ENCODE measurements at regions not wholly inside any gene's neighbourhood (a gene's known extent, or its start where the extent isn't known, plus 50 kb on each side); places are given as distances from the start of the nearest gene placed in this dataset.

DNA sequence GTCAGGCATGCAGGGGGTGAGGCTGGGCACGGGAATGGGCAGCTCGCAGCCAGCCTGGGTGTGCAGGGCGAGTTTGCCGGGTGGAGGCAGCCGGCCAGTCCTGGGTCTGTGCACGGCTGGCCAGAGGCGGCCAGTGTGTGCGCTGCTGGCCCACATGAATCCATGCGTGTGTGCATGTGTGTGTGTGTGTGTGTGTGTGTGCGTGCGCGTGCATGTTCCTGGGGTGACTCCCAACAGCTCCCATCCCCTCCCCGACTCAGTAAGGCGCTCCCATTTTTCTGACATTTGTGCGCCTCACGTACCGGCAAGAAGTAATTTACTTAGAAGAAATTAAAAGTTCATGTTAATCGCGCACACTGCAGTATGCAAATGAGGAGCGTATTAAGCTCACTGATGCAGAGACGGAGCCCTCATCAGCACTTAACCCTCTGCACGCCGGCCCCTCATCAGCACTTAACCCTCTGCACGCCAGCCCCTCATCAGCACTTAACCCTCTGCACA lies 55.4 kb upstream of the ACSF3 start:
- TF ChIP-seq, protein P1, sequence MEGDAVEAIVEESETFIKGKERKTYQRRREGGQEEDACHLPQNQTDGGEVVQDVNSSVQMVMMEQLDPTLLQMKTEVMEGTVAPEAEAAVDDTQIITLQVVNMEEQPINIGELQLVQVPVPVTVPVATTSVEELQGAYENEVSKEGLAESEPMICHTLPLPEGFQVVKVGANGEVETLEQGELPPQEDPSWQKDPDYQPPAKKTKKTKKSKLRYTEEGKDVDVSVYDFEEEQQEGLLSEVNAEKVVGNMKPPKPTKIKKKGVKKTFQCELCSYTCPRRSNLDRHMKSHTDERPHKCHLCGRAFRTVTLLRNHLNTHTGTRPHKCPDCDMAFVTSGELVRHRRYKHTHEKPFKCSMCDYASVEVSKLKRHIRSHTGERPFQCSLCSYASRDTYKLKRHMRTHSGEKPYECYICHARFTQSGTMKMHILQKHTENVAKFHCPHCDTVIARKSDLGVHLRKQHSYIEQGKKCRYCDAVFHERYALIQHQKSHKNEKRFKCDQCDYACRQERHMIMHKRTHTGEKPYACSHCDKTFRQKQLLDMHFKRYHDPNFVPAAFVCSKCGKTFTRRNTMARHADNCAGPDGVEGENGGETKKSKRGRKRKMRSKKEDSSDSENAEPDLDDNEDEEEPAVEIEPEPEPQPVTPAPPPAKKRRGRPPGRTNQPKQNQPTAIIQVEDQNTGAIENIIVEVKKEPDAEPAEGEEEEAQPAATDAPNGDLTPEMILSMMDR (IDR thresholded peaks at IDR 0.05) = no peak
- TF ChIP-seq POLR2A (IDR thresholded peaks at IDR 0.05) = no peak

All from right lobe of liver (tissue), 4 donors.